ENCODE measurements at regions not wholly inside any gene's neighbourhood (a gene's known extent, or its start where the extent isn't known, plus 50 kb on each side); places are given as distances from the start of the nearest gene placed in this dataset.

- Histone ChIP-seq H4K20me1 (ENCODE audit: insufficient read depth, low read length) (no peaks in the 10 kb centered on the region), H3K4me3 (ENCODE audit: insufficient read depth, low read length) (peak overlapping the region; percentile 63), H3K9me3 (ENCODE audit: low read depth, low read length) (no peaks in the 10 kb centered on the region), H3K27me3 (ENCODE audit: insufficient read depth, low read length) (peaks cover 24% of the 10 kb centered on the region), H2AFZ (ENCODE audit: low read length) (peak overlapping the region; percentile 90), H3K4me1 (ENCODE audit: insufficient read depth, low read length) (peaks cover 18% of the 10 kb centered on the region), H3K36me3 (ENCODE audit: insufficient read depth, low read length) (no peaks in the 10 kb centered on the region), H3K79me2 (ENCODE audit: insufficient read depth, low read length) (no peaks in the 10 kb centered on the region), H3K4me2 (ENCODE audit: insufficient read depth, low read length) (peak overlapping the region; percentile 87), H3K27ac (ENCODE audit: low read depth, low read length) (no peak overlapping the region)
- DNase-seq (ENCODE audit: insufficient read length, low spot score, missing footprints) = peak; percentile 73
- no peak for TF ChIP-seq CTCF (IDR thresholded peaks at IDR 0.05; ENCODE audit: extremely low read depth, low read depth, low read length)
These were observed 77.4 kb downstream of the PTGR3 start for GRCh38 chr18:75131381-75132000.

DNA sequence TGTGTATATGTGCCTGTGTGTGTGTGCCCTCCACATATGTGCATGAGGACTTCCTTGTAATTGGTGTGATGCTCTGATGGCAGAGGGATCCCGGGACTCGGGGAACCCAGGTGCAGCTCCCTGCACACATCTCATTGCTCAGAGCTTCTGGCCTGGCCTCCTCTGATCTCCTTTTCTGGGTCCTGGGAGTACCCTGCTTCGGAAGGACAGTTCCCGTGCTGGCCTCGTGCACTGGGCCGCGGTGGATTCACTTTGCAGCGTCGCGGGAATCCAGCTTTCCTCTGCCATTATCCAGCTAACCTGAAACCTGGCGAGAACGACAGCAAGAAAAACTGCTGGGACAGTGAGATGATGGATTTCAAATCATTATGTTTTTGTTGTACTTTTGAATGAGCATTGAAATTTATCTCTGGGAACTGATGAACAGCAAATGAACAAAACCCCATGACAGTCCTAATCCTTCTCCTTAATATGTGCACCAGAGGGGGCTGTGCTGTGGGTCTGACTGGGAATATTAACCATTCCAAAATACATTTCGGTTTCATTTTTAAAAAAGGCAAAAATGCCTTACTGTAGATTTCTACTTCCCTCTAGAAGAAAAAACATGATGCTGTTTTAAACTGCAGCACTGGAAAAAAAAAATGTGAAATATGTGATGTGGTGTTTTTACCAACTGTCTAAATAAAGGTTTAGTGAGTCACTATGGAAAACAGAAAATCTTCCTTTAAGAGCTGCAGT, 78.2 kb downstream of the PTGR3 start:
- Histone ChIP-seq H3K9me3 (ENCODE audit: low read depth, low read length) (no peaks in the 10 kb centered on the region), H3K27me3 (ENCODE audit: insufficient read depth, low read length) (peaks cover 24% of the 10 kb centered on the region), H3K36me3 (ENCODE audit: insufficient read depth, low read length) (no peaks in the 10 kb centered on the region), H3K4me3 (ENCODE audit: insufficient read depth, low read length) (peak overlapping the region; percentile 63), H3K4me2 (ENCODE audit: insufficient read depth, low read length) (peak overlapping the region; percentile 87), H2AFZ (ENCODE audit: low read length) (no peak overlapping the region), H3K79me2 (ENCODE audit: insufficient read depth, low read length) (no peaks in the 10 kb centered on the region), H3K4me1 (ENCODE audit: insufficient read depth, low read length) (peaks cover 18% of the 10 kb centered on the region), H3K27ac (ENCODE audit: low read depth, low read length) (no peak overlapping the region), H4K20me1 (ENCODE audit: insufficient read depth, low read length) (no peaks in the 10 kb centered on the region)
- peak; percentile 23 for TF ChIP-seq CTCF (IDR thresholded peaks at IDR 0.05; ENCODE audit: extremely low read depth, low read depth, low read length)
- DNase-seq (ENCODE audit: insufficient read length, low spot score, missing footprints) = peak; percentile 86

GRCh38 chr18:75129717-75130477, 79.0 kb downstream of the PTGR3 start:
- Histone ChIP-seq H2AFZ (ENCODE audit: low read length) (no peak overlapping the region), H3K27me3 (ENCODE audit: insufficient read depth, low read length) (peaks cover 24% of the 10 kb centered on the region), H3K4me2 (ENCODE audit: insufficient read depth, low read length) (no peak overlapping the region), H3K27ac (ENCODE audit: low read depth, low read length) (no peak overlapping the region), H3K4me1 (ENCODE audit: insufficient read depth, low read length) (peaks cover 18% of the 10 kb centered on the region), H4K20me1 (ENCODE audit: insufficient read depth, low read length) (no peaks in the 10 kb centered on the region), H3K4me3 (ENCODE audit: insufficient read depth, low read length) (no peak overlapping the region), H3K9me3 (ENCODE audit: low read depth, low read length) (no peaks in the 10 kb centered on the region), H3K36me3 (ENCODE audit: insufficient read depth, low read length) (no peaks in the 10 kb centered on the region), H3K79me2 (ENCODE audit: insufficient read depth, low read length) (no peaks in the 10 kb centered on the region)
- no peak for TF ChIP-seq CTCF (IDR thresholded peaks at IDR 0.05; ENCODE audit: extremely low read depth, low read depth, low read length)
- DNase-seq (ENCODE audit: insufficient read length, low spot score, missing footprints) = peak; percentile 39
